HG02885 (cell line): ENCODE measurements at regions not wholly inside any gene's neighbourhood (a gene's known extent, or its start where the extent isn't known, plus 50 kb on each side); places are given as distances from the start of the nearest gene placed in this dataset.

Source experiments
- ATAC-seq: cut with Tn5 transposase; IDR thresholded peaks from one replicate; pipeline ENCODE4 v1.9.1; 2021; ENCODE audit warnings: mild to moderate bottlenecking; ENCODE audit not compliant: unreplicated experiment, poor library complexity

DNA sequence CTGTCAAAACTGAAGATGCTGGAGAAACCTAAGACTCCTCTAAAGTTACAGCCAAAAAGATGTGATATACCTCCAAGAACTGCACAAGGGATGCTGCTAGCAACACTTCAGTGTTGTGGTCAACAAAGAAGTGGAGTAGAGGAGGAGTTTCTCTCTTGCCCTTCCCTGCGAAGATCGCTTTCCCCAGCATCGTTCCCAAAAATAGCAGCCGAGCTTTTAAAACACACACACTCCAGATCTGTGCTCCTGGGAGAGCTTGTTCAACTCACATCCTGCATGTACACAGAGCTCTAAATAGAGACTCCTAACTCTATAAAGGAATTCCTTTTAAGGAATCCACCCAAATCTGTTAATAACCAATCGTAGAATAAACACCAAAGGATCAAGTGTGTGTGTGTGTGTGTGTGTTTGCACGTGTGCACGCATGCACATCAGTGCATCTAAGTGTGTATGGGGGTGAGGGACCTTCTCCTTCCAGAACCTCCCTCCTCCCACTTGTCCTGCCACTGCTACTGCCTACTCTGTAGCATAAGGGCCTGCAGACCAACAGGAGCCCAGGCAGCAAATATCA, 58.5 kb downstream of the PSMG1 start:
- ATAC-seq: no peak

GRCh38 chr21:39123375-39123774, 59.9 kb downstream of the PSMG1 start:
- ATAC-seq: no peak

- ATAC-seq: no peak
These were observed 61.5 kb downstream of the PSMG1 start for GRCh38 chr21:39121600-39122355.

DNA sequence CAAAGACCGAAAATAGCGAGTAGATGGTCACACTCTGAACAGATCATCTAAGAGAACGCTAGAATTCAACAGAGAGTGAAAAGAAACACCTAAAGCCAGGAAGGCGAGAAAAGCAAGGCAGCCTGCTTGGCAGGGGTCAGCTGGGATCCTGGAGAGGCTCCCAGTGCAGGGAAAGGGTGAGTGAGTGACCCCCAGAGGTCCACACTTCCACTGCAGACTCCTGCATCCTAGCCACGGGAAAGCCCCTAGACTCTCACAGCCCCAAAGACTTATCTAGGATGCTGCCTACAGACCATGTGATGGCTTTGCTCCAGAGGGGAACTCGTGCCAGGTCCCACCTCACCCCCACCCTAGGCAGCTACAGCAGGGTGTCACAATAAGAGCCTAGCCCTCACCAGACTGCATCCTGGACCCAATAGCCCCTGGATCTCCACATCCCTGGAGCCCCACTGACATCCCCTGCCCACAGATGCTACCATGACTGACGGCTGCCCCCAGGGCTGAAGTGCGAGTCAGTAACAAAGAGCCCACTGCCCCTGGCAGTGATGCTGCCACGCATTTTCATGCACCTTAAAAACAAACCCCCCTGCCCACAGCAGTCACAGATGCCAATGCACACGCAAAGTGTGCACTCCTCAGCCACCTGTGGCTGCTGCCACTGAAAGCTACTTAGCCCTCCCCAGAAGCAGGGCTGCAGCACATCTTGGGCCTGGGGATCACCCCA, 62.2 kb downstream of the PSMG1 start:
- ATAC-seq: no peak

GRCh38 chr21:39119891-39120290, 63.4 kb downstream of the PSMG1 start:
- ATAC-seq: no peak

GRCh38 chr21:39118604-39119215, 64.5 kb downstream of the PSMG1 start:
- no peak for ATAC-seq

DNA sequence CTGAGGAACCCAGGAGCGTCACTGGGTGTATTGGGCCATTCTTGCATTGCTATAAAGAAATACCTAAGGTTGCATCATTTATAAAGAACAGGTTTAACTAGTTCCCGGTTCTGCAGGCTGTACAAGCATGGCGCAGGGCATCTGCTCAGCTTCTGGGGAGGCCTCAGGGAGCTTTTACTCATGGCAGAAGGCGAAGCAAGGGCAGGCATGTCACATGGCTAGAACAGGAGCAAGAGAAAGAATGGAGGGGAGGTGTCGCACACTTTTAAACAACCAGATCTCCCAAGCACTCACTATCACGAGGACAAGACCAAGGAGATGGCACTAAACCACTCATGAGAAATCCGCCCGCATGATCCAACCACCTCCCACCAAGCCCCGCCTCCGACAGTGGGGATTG, 65.2 kb downstream of the PSMG1 start:
- ATAC-seq: no peak

DNA sequence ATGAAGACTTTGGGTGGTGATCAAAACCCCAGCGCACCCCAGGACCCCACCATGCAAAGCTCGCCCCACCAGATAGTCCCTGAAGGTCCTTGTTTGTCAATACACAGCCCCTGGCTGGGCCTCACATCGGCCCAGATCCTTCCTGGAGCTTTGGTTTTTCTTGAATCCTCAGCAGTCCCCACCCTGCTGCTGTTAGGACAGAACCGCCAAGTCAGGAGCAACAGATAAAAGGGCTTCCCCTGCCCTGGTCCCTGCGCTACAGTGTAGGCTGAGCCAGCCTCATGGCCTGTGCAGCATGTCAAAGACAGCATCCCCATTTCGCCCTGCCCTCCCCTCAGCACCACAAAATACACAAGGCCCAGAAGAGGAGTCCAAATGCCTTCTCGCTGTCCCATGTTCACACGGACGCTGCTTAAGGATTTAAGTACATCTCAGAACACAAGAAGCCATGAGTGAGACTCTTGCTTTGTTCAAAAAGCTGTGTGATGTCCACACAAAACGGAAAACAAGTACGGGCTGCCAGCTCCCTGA, 65.7 kb downstream of the PSMG1 start:
- ATAC-seq: no peak

DNA sequence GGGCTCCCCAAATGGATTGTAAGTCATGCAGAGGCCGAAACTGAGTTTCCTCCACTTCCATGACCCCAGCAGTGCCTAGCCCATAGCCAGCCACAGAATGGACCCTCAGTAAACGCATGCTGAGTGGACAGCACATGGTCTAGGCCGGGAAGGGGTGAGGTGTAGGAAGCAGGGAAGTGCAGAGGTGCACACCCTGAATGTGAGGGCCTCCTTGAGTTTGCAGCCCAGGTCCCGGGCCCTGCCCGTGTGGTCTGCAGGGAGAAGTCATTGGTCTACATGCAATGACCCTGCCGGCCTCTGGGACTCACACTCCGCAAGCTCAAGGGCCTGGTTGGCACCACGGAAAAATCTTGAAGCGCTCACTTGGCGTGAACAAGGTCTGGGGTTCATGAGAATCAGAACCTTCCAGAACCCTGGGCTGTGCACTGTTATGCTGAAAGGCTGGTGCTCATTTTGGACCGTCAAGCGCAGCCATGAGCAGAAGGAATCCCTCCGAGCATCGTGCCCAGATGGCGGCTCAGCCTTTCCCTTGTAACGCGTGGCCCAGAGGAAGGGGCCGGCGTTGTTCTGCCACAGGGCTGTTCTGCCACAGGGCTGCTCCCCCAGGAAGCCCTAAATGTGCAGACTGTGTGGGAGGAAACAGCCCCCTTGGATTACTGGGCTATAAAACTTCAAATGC, 66.4 kb downstream of the PSMG1 start:
- ATAC-seq: no peak

- ATAC-seq: no peak
These were observed 67.5 kb downstream of the PSMG1 start for GRCh38 chr21:39115576-39116235.

GRCh38 chr21:39114871-39115575, 68.2 kb downstream of the PSMG1 start:
- no peak for ATAC-seq

DNA sequence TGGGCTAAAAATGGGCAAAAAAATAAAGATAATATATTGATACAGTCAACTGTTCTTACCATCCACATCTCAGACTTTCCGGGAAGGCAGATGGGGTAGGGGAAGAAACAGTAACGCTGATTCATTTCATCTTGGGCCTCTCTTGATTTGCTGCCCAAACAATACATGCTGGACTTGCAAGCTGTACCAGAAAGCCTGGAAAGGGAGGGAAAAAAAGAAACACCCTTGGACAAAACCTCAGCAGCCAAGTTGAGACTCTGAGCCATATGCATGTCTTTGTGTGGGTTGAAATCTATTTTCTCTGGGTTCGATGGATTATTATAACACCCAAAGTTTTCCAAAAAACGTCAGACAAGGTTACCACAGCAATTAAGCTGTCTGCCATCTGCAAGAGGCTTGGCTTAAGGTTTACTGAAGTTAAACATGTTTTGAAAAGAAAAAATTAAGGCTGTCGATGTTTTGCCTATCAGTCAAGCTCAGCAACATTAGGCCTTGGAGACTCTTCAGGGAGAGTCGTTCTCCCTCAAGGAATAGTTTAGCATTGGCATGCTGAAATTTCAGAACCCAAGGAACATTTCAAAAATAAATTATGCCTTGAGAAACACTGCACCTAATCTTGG, 71.2 kb downstream of the PSMG1 start:
- no peak for ATAC-seq

- no peak for ATAC-seq
These were observed 72.8 kb downstream of the PSMG1 start for GRCh38 chr21:39110431-39110830.

DNA sequence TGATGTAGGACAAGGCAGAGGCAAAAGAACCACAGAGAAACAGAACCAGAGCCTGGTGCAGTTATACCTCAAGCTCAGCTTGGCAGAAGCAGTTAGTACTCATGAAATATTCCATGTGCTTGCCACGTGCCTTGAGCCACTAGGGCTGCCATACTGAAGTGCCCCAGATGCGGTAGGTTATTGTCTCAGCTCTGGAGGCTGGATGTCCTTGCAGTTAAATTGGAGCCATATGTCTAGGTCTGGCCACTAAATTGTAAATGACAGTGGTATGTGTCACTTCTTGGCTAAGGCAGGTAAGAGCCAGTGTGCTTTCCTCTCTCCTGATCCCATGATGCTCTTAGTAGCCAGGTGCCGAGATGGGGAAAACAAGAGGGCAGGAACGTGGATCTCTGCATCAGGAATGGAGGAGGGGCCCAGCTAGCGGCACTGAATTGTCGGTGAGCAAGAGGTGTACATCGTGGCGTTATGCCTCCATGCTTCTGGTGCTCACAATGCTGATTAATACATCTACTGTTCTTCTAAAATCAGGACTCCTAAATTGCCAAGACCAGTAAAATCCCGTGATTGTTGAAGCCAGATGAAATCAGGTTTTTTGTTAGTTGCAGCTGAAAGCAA, 73.5 kb downstream of the PSMG1 start:
- ATAC-seq: no peak

DNA sequence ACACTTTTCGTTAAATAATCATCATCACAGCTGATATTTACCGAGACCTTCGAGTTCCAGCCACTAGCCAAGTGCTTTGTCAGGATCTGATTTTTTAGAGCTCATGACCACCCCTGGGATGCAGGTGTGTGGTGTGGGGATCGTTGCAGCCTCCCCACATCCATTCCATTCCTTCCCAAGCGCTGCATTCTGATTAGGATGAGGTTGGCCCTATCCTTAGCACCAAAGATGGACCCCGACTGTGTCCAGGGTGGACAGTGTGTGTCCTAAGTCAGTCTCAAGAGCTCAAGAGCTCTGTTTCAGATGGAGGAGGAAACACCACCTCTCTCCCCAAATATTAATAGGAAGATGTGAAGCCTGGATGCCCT, 74.1 kb downstream of the PSMG1 start:
- ATAC-seq: no peak

DNA sequence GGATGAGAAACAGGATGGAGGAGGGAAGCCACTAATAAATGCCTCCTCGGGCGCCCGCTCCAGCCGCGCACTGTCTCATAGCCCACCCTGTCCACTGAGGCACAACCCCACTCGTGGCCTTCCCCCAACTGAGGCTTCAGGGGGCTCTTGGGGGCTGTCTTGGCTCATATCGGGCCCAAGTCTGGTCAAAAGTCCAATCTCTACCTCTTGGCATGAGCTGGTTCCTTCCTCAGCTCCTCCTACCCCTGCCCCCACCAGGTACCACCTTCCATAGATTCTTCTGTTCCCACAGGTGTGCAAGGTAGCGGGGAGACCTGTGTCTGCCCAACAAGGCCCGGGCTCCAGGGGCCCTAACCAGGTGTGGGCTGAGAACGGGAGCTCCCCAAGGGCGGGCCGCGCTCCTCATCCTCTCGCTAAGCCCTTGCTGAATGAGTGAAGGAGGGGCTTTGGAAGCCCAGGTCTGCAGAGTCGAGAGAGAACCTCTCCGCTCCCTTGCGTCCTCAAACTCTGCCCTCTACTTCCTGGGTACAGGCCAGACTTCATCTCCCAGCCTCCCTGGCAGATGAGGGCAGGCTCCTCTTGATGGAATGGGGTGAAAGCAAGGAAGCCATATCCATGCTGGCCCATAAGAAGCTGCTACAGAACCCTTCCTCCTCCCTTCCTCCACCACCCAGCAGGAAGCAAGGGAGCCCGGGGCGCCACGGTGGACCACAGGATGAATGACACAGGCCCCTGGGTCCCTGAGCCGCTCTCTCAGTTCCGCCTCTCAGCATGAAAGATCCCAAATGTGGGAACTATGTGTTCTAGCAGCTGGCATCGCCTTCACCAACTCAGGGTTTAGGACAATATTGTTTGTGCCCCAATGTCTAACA, 74.7 kb downstream of the PSMG1 start:
- no peak for ATAC-seq

GRCh38 chr21:39107739-39108138, 75.5 kb downstream of the PSMG1 start:
- ATAC-seq: no peak
